Glomerular endothelial cell (primary cell): ENCODE measurements at regions not wholly inside any gene's neighbourhood (a gene's known extent, or its start where the extent isn't known, plus 50 kb on each side); places are given as distances from the start of the nearest gene placed in this dataset.
A peak's percentile ranks its signal among the peaks of the same experiment; 100 is the strongest.

Source experiments
- DNase-seq: peaks from one replicate; pipeline ENCODE4 v3.0.0-alpha.2; 2011; ENCODE audit warnings: low read depth, low spot score; ENCODE audit errors: extremely low read depth

GRCh38 chr11:76721755-76722677, 51.5 kb upstream of the LRRC32 start:
- DNase-seq = peak; percentile 47

GRCh38 chr11:76723142-76723541, 52.6 kb upstream of the LRRC32 start:
- no peak for DNase-seq

- DNase-seq = no peak
These were observed 53.0 kb upstream of the LRRC32 start for GRCh38 chr11:76723548-76723947.

GRCh38 chr11:76724171-76724768, 53.7 kb upstream of the LRRC32 start:
- DNase-seq = no peak

- DNase-seq = no peak
These were observed 54.9 kb upstream of the TSKU start for GRCh38 chr11:76728227-76728626.

GRCh38 chr11:76728778-76729177, 54.4 kb upstream of the TSKU start:
- DNase-seq = no peak

- no peak for DNase-seq
These were observed 53.9 kb upstream of the TSKU start for GRCh38 chr11:76729214-76729613.

- no peak for DNase-seq
These were observed 52.1 kb upstream of the TSKU start for GRCh38 chr11:76730887-76731565.

- no peak for DNase-seq
These were observed 50.5 kb upstream of the TSKU start for GRCh38 chr11:76732643-76733042.
